Bronchial epithelial cell (primary cell): ENCODE measurements at regions not wholly inside any gene's neighbourhood (a gene's known extent, or its start where the extent isn't known, plus 50 kb on each side); places are given as distances from the start of the nearest gene placed in this dataset.
"Not testable (repeated sequence)": the region's sequence is repeated elsewhere in the genome, so short reads cannot be mapped to it uniquely, and the experiment has no call there.

Source experiments
- DNase-seq: peaks from one replicate; pipeline ENCODE4 v3.0.0-alpha.2; 2010; ENCODE audit warnings: low read depth
- FAIRE-seq: peaks from 2 replicates; lab custom pipeline; 2011; peaks lifted over from hg19 to GRCh38; lab: Jason Lieb, UNC
- H3K27me3 ChIP-seq: 2 replicates; pipeline ENCODE4 v1.5.1; 2011; ENCODE audit warnings: low read length; ENCODE audit not compliant: control insufficient read depth, insufficient read depth
- H3K36me3 ChIP-seq: 2 replicates; pipeline ENCODE4 v1.5.1; 2011; ENCODE audit warnings: low read length; ENCODE audit not compliant: control insufficient read depth, insufficient read depth
- H3K4me3 ChIP-seq: 2 replicates; pipeline ENCODE4 v1.5.1; 2011; ENCODE audit warnings: mild to moderate bottlenecking, low read depth, low read length, control low read depth
- TF ChIP-seq, protein P1 (sequence below): IDR thresholded peaks from 2 replicates; pipeline ENCODE4 v1.5.1; 2011; ENCODE audit warnings: mild to moderate bottlenecking, moderate library complexity, low read length, control low read depth, inconsistent platforms; ENCODE audit not compliant: insufficient read depth, severe bottlenecking

DNA sequence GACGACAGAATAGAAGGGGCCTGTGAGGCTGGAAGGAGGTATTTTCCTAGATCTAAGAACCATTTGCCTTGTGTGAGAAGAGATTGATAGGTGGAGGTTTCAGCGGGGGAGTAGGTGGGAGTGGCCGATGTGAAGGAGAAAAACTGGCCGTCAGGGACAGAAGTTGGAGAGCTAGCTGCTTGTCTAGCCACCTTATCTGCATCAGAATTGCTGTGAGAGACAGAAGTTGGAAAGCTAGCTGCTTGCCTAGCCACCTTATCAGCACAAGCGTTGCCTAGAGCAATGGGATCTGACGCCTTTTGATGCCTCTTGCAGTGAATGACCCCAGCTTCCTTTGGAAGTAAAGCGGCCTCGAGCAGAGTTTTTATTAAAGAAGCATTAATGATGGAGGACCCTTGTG is 283.9 kb downstream of the RPS4Y2 start:
- DNase-seq (no peak), FAIRE-seq (no peak)
- H3K27me3 ChIP-seq = no peaks in the 10 kb centered on the region
- no peak overlapping the region for H3K4me3 ChIP-seq
- no peaks in the 10 kb centered on the region for H3K36me3 ChIP-seq
- TF ChIP-seq, protein P1, sequence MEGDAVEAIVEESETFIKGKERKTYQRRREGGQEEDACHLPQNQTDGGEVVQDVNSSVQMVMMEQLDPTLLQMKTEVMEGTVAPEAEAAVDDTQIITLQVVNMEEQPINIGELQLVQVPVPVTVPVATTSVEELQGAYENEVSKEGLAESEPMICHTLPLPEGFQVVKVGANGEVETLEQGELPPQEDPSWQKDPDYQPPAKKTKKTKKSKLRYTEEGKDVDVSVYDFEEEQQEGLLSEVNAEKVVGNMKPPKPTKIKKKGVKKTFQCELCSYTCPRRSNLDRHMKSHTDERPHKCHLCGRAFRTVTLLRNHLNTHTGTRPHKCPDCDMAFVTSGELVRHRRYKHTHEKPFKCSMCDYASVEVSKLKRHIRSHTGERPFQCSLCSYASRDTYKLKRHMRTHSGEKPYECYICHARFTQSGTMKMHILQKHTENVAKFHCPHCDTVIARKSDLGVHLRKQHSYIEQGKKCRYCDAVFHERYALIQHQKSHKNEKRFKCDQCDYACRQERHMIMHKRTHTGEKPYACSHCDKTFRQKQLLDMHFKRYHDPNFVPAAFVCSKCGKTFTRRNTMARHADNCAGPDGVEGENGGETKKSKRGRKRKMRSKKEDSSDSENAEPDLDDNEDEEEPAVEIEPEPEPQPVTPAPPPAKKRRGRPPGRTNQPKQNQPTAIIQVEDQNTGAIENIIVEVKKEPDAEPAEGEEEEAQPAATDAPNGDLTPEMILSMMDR = no peak

DNA sequence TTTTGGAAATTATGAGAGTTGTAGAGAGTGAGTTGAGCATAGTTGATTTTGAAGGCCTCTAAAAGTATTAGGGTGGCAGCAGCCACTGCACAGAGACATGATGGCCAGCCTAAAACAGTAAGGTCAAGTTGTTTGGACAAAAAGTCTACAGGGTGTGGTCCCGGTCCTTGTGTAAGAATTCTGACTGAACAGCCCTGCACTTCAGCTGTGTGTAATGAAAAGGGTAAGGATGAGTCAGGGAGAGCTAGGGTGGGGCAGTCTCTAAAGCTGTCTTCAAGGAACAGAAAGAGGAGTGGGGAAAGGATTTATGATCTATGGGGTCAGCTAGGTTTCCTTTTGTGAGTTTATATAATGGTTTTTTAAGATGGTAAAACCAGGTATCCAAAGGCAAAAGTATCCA is 284.8 kb downstream of the RPS4Y2 start:
- not testable (repeated sequence) for H3K4me3 ChIP-seq, FAIRE-seq, H3K27me3 ChIP-seq, H3K36me3 ChIP-seq, DNase-seq

DNA sequence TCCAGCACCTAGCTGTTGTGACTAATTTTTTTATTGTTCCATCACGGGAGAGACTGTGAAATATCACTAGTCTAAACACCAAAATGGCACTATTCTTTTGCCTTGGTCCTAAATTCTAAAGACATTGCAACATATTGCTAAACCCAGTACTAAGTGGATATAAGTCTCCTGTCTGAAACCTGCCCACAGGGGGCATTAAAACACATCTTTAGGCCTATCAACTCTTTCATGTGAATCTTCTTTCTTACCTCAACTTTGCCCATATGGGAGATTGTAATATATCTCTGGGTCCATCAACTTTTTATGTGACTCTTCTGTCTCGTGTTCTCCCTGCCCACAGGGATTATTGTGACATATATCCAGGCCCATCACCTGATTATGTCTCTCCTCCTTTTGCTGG is 317.2 kb downstream of the RPS4Y2 start:
- TF ChIP-seq, protein P1 = no peak
- Histone ChIP-seq H3K4me3 (no peak overlapping the region), H3K36me3 (no peaks in the 10 kb centered on the region), H3K27me3 (no peaks in the 10 kb centered on the region)
- no peak for FAIRE-seq
- no peak for DNase-seq

DNA sequence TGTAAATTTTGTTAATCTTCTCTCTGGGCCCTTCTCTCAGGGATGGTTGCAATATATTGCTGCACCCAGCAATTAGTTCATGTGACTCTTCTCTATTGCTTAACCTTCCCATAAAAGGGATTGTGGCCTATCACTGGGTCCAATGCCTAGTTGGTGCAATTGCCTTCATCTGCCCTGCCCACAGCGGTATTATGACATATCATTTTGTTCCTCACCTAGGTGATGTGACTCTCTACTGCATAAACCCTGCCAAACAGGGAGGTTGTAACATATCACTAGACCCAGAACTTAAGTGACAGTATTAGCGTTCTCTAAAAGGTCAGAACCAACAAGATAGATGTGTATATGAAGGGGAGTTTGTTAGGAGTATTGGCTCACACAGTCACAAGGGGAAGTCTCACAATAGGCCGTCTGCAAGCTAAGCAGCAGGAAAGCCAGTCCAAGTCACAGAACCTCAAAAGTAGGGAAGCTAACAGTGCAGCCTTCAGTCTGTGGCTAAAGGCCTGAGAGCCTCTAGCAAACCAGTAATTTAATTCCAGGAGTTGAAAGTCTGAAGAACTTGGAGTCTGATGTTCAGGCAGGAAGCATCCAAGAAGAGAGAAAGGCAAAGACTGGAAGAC is 317.8 kb downstream of the RPS4Y2 start:
- Histone ChIP-seq H3K4me3 (no peak overlapping the region), H3K27me3 (no peaks in the 10 kb centered on the region), H3K36me3 (no peaks in the 10 kb centered on the region)
- FAIRE-seq = no peak
- no peak for DNase-seq
- TF ChIP-seq, protein P1 = no peak

DNA sequence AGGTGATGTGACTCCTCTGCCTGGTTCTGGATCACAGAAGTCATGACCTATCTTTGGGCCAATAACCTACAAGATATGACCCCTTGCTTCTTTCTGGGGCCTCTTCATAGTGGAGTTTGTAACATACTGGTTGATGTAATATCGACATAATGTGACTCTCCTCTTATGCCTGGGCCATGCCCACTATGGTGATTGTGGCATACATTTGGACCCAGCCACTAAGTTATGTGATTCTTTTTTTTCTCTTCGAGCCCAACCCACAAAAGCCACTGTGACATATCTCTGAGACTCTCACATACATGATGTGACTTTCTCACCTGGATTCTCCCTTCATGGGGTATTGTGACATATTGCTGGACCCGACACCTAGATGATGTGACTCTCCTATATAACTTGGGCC is 319.8 kb downstream of the RPS4Y2 start:
- no peak for DNase-seq
- Histone ChIP-seq H3K4me3 (no peak overlapping the region), H3K27me3 (no peaks in the 10 kb centered on the region), H3K36me3 (no peaks in the 10 kb centered on the region)
- no peak for FAIRE-seq
- TF ChIP-seq, protein P1 = no peak

DNA sequence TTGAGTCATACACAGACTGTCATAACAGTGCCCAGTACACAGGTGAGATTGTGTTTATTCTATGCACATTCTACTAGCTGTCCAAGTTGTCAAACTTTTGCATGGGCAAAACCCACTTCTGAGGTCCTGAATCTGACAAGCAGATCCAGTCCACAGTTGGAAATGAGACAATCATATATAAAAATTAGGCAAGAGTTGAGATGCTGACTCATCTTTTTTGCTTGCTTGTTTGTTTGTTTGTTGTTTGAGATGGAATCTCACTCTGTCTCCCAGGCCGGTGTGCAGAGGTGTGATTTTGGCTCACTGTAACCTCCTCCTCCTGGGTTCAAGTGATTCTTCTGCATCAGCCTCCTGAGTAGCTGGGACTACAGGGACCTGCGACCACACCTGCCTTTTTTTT is 323.8 kb downstream of the RPS4Y2 start:
- Histone ChIP-seq H3K27me3 (no peaks in the 10 kb centered on the region), H3K4me3 (no peak overlapping the region), H3K36me3 (no peaks in the 10 kb centered on the region)
- TF ChIP-seq, protein P1 = no peak
- FAIRE-seq = no peak
- DNase-seq = no peak
